BJ (cell line): ENCODE measurements at regions not wholly inside any gene's neighbourhood (a gene's known extent, or its start where the extent isn't known, plus 50 kb on each side); places are given as distances from the start of the nearest gene placed in this dataset.

Source experiments
- CTCF ChIA-PET: fragments of 350-600 bp; formaldehyde crosslinking; extraction: SDS; loops from one replicate; lab custom pipeline; 2021; ENCODE audit warnings: antibody characterized with exemption, inconsistent platforms; lab: Yijun Ruan, JAX
- POLR2A ChIA-PET: fragments of 300-600 bp; sonication (Branson Sonifier 250); formaldehyde crosslinking; extraction: SDS; loops from one replicate; lab custom pipeline; 2021; ENCODE audit warnings: antibody characterized with exemption; lab: Charles Lee
- DNase-seq: peaks from one replicate; pipeline ENCODE4 v3.0.0-alpha.2; 2011; ENCODE audit warnings: low read depth
- H3K27me3 ChIP-seq: 2 replicates; pipeline ENCODE4 v1.6.0; 2011; ENCODE audit warnings: low read length; ENCODE audit not compliant: control insufficient read depth, insufficient read depth
- H3K36me3 ChIP-seq: 2 replicates; pipeline ENCODE4 v1.5.1; 2011; ENCODE audit warnings: low read length; ENCODE audit not compliant: control insufficient read depth, insufficient read depth
- H3K4me3 ChIP-seq: 2 replicates; pipeline ENCODE4 v1.5.1; 2011; ENCODE audit warnings: low read depth, mild to moderate bottlenecking, control low read depth, low read length
- TF ChIP-seq, protein P1 (sequence below): IDR thresholded peaks from 2 replicates; pipeline ENCODE4 v1.5.1; 2011; ENCODE audit warnings: low read depth, mild to moderate bottlenecking, control low read depth, inconsistent platforms, low read length, moderate library complexity; ENCODE audit not compliant: insufficient read depth

- no peak for DNase-seq
- no peaks in the 10 kb centered on the region for H3K36me3 ChIP-seq
- CTCF ChIA-PET, result no interaction called here
- POLR2A ChIA-PET, result no interaction called here
- no peaks in the 10 kb centered on the region for H3K27me3 ChIP-seq
- no peak overlapping the region for H3K4me3 ChIP-seq
- TF ChIP-seq, protein P1, sequence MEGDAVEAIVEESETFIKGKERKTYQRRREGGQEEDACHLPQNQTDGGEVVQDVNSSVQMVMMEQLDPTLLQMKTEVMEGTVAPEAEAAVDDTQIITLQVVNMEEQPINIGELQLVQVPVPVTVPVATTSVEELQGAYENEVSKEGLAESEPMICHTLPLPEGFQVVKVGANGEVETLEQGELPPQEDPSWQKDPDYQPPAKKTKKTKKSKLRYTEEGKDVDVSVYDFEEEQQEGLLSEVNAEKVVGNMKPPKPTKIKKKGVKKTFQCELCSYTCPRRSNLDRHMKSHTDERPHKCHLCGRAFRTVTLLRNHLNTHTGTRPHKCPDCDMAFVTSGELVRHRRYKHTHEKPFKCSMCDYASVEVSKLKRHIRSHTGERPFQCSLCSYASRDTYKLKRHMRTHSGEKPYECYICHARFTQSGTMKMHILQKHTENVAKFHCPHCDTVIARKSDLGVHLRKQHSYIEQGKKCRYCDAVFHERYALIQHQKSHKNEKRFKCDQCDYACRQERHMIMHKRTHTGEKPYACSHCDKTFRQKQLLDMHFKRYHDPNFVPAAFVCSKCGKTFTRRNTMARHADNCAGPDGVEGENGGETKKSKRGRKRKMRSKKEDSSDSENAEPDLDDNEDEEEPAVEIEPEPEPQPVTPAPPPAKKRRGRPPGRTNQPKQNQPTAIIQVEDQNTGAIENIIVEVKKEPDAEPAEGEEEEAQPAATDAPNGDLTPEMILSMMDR, result no peak
These were observed 496.7 kb downstream of the SHQ1 start for GRCh38 chr3:72351536-72351935.

DNA sequence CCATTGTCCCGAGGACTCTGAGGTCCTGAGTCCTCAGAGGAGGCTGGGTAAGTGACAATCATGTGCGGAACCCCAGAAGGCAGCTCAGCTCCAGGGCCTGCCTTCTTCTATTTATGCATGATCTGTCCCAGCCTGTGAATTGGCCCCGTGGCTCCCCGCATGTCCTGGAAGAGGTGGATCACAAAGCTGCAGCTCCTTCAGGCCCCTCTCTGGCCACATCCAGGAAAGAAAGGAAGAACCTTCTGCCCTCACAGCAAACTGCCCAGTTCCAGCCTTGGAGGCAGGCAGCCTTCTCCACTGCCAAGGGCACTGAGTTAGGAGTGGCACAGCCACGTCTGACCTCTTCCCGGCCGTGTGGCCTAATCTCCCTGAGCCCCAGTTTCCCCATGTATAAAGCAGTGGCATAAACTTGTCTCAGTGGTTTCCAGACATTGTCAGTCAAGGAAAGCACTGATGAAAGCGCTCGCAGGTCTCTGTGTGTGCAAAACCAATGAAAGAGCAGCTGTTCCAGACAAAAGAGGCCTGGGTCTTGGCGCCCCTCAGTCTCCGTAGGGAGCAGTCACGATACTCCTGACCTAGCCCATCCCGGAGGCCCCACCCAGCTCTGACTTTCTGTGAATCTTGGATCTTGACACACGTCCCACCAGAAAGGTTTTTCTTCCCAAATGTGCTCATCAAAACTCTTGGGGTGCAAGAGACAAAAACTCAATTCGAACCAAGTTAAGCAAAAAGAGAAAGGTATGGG lies 497.3 kb downstream of the SHQ1 start:
- Histone ChIP-seq H3K27me3 (no peaks in the 10 kb centered on the region), H3K36me3 (no peaks in the 10 kb centered on the region), H3K4me3 (no peak overlapping the region)
- ChIA-PET POLR2A (no interaction called here), CTCF (no interaction called here)
- DNase-seq, result no peak
- TF ChIP-seq, protein P1, result no peak

DNA sequence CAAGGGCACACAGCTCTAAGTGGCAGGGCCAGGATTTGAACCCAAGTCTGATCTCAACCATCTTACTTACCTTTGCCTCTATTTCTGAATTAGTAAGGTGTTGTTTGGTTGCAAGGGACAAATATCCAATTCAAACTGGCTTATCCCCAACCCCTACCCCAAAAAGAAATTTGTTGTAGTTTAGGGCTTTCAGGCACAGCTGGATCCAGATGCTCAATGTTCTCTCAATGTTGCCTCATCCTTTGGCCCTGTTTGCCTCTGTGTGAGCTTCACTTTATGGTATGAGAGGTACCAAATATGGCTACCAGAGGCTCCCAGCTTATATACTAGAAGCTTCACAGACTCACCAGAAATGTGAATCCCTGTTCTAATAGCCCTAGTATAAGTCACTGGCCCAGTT lies 499.9 kb downstream of the SHQ1 start:
- Histone ChIP-seq H3K27me3 (no peaks in the 10 kb centered on the region), H3K4me3 (no peak overlapping the region), H3K36me3 (no peaks in the 10 kb centered on the region)
- TF ChIP-seq, protein P1, result no peak
- DNase-seq, result no peak
- CTCF ChIA-PET, result no interaction called here
- POLR2A ChIA-PET, result no interaction called here

- TF ChIP-seq, protein P1, result no peak
- Histone ChIP-seq H3K36me3 (no peaks in the 10 kb centered on the region), H3K27me3 (no peaks in the 10 kb centered on the region), H3K4me3 (no peak overlapping the region)
- ChIA-PET CTCF (no interaction called here), POLR2A (no interaction called here)
- no peak for DNase-seq
These were observed 500.4 kb downstream of the SHQ1 start for GRCh38 chr3:72347819-72348319.

DNA sequence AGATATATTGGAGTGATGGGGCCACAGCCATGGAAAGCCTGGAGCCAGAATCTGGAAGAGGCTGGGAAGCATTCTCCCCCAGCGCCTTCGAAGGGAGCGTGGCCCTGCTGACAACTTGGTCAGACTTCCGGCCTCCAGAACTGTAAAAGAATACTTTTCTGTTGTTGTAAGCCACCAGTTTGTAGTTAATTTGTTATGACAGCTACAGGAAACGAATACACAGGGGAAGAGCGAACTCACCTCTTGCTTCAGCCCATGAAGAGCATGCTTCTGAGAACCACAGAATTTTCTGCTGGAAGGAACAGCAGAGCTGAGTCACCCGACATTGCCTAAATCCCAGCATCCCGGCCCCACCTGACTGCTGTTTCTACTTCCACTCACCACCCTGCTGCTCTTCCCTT lies 501.7 kb downstream of the SHQ1 start:
- H3K36me3 ChIP-seq, result no peaks in the 10 kb centered on the region
- TF ChIP-seq, protein P1, result no peak
- no peak overlapping the region for H3K4me3 ChIP-seq
- no peaks in the 10 kb centered on the region for H3K27me3 ChIP-seq
- POLR2A ChIA-PET, result no interaction called here
- peak; percentile 99 for DNase-seq
- CTCF ChIA-PET, result no interaction called here
